SK-N-SH treated with all-trans-retinoic acid at 6 μM for 48 hours (cell line): ENCODE measurements at regions not wholly inside any gene's neighbourhood (a gene's known extent, or its start where the extent isn't known, plus 50 kb on each side); places are given as distances from the start of the nearest gene placed in this dataset.
"Not testable (repeated sequence)": the region's sequence is repeated elsewhere in the genome, so short reads cannot be mapped to it uniquely, and the experiment has no call there.

Experiments
- ARNTL ChIP-seq: fragments of 450-650 bp; formaldehyde crosslinking; IDR thresholded peaks from 2 replicates; pipeline ENCODE4 v1.5.0; 2020; ENCODE audit warnings: low read depth, mild to moderate bottlenecking, moderate library complexity, borderline replicate concordance
- CSDC2 ChIP-seq: fragments of 250-450 bp; sonication (Bioruptor Pico); IDR thresholded peaks from 2 replicates; pipeline ENCODE4 v1.5.0; 2020; ENCODE audit warnings: mild to moderate bottlenecking, moderate library complexity
- GLIS3 ChIP-seq: fragments of 250-450 bp; sonication (Bioruptor Pico); IDR thresholded peaks from 2 replicates; pipeline ENCODE4 v1.5.0; 2020; ENCODE audit warnings: mild to moderate bottlenecking, moderate library complexity
- ISL1 ChIP-seq: fragments of 250-450 bp; sonication (Bioruptor Pico); IDR thresholded peaks from 2 replicates; pipeline ENCODE4 v2.1.2; 2022; ENCODE audit warnings: mild to moderate bottlenecking, moderate library complexity
- PPARA ChIP-seq: fragments of 250-450 bp; sonication (Bioruptor Pico); IDR thresholded peaks from 2 replicates; pipeline ENCODE4 v1.5.0; 2020; ENCODE audit warnings: mild to moderate bottlenecking, borderline replicate concordance
- ZFP3 ChIP-seq: fragments of 250-450 bp; sonication (Bioruptor Pico); IDR thresholded peaks from 2 replicates; pipeline ENCODE4 v1.5.0; 2020; ENCODE audit warnings: mild to moderate bottlenecking, moderate library complexity
- ZNF565 ChIP-seq: fragments of 450-650 bp; formaldehyde crosslinking; conservative IDR thresholded peaks from 2 replicates; pipeline ENCODE4 v1.5.0; 2020; ENCODE audit warnings: low read depth, mild to moderate bottlenecking, moderate library complexity
- ZNF70 ChIP-seq: fragments of 450-650 bp; formaldehyde crosslinking; IDR thresholded peaks from 2 replicates; pipeline ENCODE4 v1.5.0; 2020; ENCODE audit warnings: mild to moderate bottlenecking, moderate library complexity
- ZNF8 ChIP-seq: fragments of 450-650 bp; formaldehyde crosslinking; IDR thresholded peaks from 2 replicates; pipeline ENCODE4 v1.5.0; 2020; ENCODE audit warnings: mild to moderate bottlenecking, moderate library complexity
- TF ChIP-seq, protein P1 (sequence below): fragments of 250-450 bp; sonication (Bioruptor Pico); IDR thresholded peaks from 2 replicates; pipeline ENCODE4 v1.5.0; 2020; ENCODE audit warnings: mild to moderate bottlenecking, moderate library complexity
- TF ChIP-seq, protein P2 (sequence below): fragments of 250-450 bp; sonication (Bioruptor Pico); IDR thresholded peaks from 2 replicates; pipeline ENCODE4 v1.8.0; 2020; ENCODE audit warnings: mild to moderate bottlenecking, moderate library complexity, borderline replicate concordance
- TF ChIP-seq, protein P3 (sequence below): fragments of 250-450 bp; sonication (Bioruptor Pico); IDR thresholded peaks from 2 replicates; pipeline ENCODE4 v1.5.1; 2021; ENCODE audit warnings: mild to moderate bottlenecking, moderate library complexity
- TF ChIP-seq, protein P4 (sequence below): fragments of 250-450 bp; sonication (Bioruptor Pico); IDR thresholded peaks from 2 replicates; pipeline ENCODE4 v1.5.1; 2020; ENCODE audit warnings: low read depth, mild to moderate bottlenecking, moderate library complexity

DNA sequence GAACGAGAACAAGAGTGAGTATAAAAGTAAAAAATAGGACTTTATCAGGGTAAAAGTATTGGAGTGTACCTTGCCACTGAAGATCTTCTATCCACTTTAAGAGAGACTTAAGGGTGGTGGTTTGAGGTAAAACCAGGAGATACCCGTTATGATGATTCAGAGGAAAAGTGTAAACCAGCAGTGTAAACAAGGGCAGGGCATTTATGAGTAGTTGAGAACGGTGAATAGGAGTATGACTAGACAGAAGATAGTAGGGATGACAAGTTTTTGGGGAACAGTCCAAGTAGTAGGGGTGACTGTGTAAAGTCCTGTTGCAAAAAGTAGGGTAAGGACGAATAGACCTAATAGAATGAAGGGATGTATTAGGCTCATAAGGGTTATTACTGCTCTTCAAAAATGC lies 131.5 kb upstream of the VANGL1 start:
- TF ChIP-seq ZFP3 (CRISPR knock-in tag); ZNF565 (CRISPR knock-in tag); ZNF70; CSDC2 (CRISPR knock-in tag); GLIS3 (CRISPR knock-in tag); ARNTL; ZNF8 (CRISPR knock-in tag); ISL1 (CRISPR knock-in tag); PPARA (CRISPR knock-in tag): not testable (repeated sequence)
- TF ChIP-seq, protein P1, sequence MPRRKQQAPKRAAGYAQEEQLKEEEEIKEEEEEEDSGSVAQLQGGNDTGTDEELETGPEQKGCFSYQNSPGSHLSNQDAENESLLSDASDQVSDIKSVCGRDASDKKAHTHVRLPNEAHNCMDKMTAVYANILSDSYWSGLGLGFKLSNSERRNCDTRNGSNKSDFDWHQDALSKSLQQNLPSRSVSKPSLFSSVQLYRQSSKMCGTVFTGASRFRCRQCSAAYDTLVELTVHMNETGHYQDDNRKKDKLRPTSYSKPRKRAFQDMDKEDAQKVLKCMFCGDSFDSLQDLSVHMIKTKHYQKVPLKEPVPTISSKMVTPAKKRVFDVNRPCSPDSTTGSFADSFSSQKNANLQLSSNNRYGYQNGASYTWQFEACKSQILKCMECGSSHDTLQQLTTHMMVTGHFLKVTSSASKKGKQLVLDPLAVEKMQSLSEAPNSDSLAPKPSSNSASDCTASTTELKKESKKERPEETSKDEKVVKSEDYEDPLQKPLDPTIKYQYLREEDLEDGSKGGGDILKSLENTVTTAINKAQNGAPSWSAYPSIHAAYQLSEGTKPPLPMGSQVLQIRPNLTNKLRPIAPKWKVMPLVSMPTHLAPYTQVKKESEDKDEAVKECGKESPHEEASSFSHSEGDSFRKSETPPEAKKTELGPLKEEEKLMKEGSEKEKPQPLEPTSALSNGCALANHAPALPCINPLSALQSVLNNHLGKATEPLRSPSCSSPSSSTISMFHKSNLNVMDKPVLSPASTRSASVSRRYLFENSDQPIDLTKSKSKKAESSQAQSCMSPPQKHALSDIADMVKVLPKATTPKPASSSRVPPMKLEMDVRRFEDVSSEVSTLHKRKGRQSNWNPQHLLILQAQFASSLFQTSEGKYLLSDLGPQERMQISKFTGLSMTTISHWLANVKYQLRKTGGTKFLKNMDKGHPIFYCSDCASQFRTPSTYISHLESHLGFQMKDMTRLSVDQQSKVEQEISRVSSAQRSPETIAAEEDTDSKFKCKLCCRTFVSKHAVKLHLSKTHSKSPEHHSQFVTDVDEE: not testable (repeated sequence)
- TF ChIP-seq, protein P2, sequence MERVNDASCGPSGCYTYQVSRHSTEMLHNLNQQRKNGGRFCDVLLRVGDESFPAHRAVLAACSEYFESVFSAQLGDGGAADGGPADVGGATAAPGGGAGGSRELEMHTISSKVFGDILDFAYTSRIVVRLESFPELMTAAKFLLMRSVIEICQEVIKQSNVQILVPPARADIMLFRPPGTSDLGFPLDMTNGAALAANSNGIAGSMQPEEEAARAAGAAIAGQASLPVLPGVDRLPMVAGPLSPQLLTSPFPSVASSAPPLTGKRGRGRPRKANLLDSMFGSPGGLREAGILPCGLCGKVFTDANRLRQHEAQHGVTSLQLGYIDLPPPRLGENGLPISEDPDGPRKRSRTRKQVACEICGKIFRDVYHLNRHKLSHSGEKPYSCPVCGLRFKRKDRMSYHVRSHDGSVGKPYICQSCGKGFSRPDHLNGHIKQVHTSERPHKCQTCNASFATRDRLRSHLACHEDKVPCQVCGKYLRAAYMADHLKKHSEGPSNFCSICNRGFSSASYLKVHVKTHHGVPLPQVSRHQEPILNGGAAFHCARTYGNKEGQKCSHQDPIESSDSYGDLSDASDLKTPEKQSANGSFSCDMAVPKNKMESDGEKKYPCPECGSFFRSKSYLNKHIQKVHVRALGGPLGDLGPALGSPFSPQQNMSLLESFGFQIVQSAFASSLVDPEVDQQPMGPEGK (CRISPR knock-in tag): not testable (repeated sequence)
- TF ChIP-seq, protein P3, sequence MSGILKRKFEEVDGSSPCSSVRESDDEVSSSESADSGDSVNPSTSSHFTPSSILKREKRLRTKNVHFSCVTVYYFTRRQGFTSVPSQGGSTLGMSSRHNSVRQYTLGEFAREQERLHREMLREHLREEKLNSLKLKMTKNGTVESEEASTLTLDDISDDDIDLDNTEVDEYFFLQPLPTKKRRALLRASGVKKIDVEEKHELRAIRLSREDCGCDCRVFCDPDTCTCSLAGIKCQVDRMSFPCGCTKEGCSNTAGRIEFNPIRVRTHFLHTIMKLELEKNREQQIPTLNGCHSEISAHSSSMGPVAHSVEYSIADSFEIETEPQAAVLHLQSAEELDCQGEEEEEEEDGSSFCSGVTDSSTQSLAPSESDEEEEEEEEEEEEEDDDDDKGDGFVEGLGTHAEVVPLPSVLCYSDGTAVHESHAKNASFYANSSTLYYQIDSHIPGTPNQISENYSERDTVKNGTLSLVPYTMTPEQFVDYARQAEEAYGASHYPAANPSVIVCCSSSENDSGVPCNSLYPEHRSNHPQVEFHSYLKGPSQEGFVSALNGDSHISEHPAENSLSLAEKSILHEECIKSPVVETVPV (CRISPR knock-in tag): not testable (repeated sequence)
- TF ChIP-seq, protein P4, sequence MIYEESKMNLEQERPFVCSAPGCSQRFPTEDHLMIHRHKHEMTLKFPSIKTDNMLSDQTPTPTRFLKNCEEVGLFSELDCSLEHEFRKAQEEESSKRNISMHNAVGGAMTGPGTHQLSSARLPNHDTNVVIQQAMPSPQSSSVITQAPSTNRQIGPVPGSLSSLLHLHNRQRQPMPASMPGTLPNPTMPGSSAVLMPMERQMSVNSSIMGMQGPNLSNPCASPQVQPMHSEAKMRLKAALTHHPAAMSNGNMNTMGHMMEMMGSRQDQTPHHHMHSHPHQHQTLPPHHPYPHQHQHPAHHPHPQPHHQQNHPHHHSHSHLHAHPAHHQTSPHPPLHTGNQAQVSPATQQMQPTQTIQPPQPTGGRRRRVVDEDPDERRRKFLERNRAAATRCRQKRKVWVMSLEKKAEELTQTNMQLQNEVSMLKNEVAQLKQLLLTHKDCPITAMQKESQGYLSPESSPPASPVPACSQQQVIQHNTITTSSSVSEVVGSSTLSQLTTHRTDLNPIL (CRISPR knock-in tag): not testable (repeated sequence)
